Pancreas (tissue), 10 donors: ENCODE measurements at regions not wholly inside any gene's neighbourhood (a gene's known extent, or its start where the extent isn't known, plus 50 kb on each side); places are given as distances from the start of the nearest gene placed in this dataset.

Source experiments
- ATAC-seq, 4 donors: fragments of 200-7000 bp; cut with Tn5 transposase; one replicate each; pipeline versions ENCODE4 v1.8.0 to v1.9.1; 2020; ENCODE audit warnings: mild to moderate bottlenecking in 4 of 4, moderate library complexity in 4 of 4
- DNase-seq, 6 donors: peaks; one replicate each; pipeline ENCODE4 v3.0.0-alpha.2; 2020
- FAIRE-seq: peaks from 2 replicates; lab custom pipeline; 2012; peaks lifted over from hg19 to GRCh38; lab: Jason Lieb, UNC
- H3K27ac ChIP-seq, 4 donors: fragments of 200-600 bp; sonication (generic); 1 replicate in 3 of 4; 2 replicates in 1 of 4; pipeline versions ENCODE4 v1.5.0 to v1.8.0; 2020
- H3K27me3 ChIP-seq, 4 donors: fragments of 200-600 bp; one replicate each; pipeline ENCODE4 v1.8.0; 2021
- H3K36me3 ChIP-seq, 3 donors: fragments of 200-600 bp; sonication (generic) in 1 of 3; one replicate each; pipeline versions ENCODE4 v1.5.0 to v1.8.0; 2020 to 2021
- H3K4me1 ChIP-seq, 3 donors: fragments of 200-600 bp; one replicate each; pipeline ENCODE4 v1.8.0; 2021
- H3K4me3 ChIP-seq, 4 donors: fragments of 200-600 bp; sonication (generic) in 2 of 4; one replicate each; pipeline versions ENCODE4 v1.5.0 to v1.8.0; 2020 to 2021
- H3K9me3 ChIP-seq, 4 donors: fragments of 200-600 bp; one replicate each; pipeline ENCODE4 v1.8.0; 2021
- CTCF ChIP-seq, 4 donors: fragments of 200-600 bp; sonication (generic) in 3 of 4; IDR thresholded peaks; one replicate each; pipeline versions ENCODE4 v1.5.0 to v1.8.0; 2021; ENCODE audit warnings: antibody characterized with exemption in 4 of 4
- WGBS, 2 donors: extraction: QIAGEN DNeasy Blood & Tissue Kit; methylation state at CpG; one replicate each; pipeline ENCODE4 v1.1.7; 2013; 5-methylcytosine and 5-hydroxymethylcytosine counted together
- intact Hi-C, 3 donors: fragments of 100-400 bp; cut with DNase I; formaldehyde crosslinking; loops; one replicate each; pipeline versions ENCODE4 v1.11.1 to v1.14.2; 2022
- donor health status: healthy with polysubstance abuse.
- donor health status: DM: no; HTN: no; CAD: no; lungs with moderate emphysema.
- donor health status: DM: no; HTN: no; CAD: no.
- donor health status: control.
- donor health status: control.
- donor health status: Bipolar disorder and iron deficiency.
- donor health status: DM: yes; HTN: yes; CAD: no.
- donor health status: DM: no; HTN: no; CAD: no.
- donor health status: DM: no; HTN: no; CAD: no.
- donor health status: DM: yes; HTN: yes; CAD: no.

- intact Hi-C loops = no loop called here
- H3K27me3 ChIP-seq = no peaks in the 10 kb centered on the region
- H3K9me3 ChIP-seq = no peaks in the 10 kb centered on the region
- no peak for TF ChIP-seq CTCF (IDR thresholded peaks at IDR 0.05)
- no peak overlapping the region for H3K27ac ChIP-seq
- ATAC-seq (no peak), DNase-seq (peak in 1 of 6 donors; percentile 30), FAIRE-seq (no peak)
- H3K4me3 ChIP-seq = no peak overlapping the region
- no peaks in the 10 kb centered on the region for H3K4me1 ChIP-seq
- no peaks in the 10 kb centered on the region for H3K36me3 ChIP-seq
- 93 to 94% methylated on average over 14 of the region's 14 CpGs for WGBS, 2 donors
These were observed 61.8 kb downstream of the SHANK2 start for GRCh38 chr11:71190551-71190950.

- TF ChIP-seq CTCF (IDR thresholded peaks at IDR 0.05) = no peak
- no peaks in the 10 kb centered on the region for H3K36me3 ChIP-seq
- no peak overlapping the region for H3K4me3 ChIP-seq
- ATAC-seq (no peak), DNase-seq (peak in 1 of 6 donors; percentile 29), FAIRE-seq (no peak)
- intact Hi-C loops = no loop called here
- H3K27me3 ChIP-seq = no peaks in the 10 kb centered on the region
- H3K27ac ChIP-seq = no peak overlapping the region
- H3K4me1 ChIP-seq = no peaks in the 10 kb centered on the region
- H3K9me3 ChIP-seq = no peaks in the 10 kb centered on the region
- WGBS, 2 donors = 86 to 87% methylated on average over 14 of the region's 14 CpGs
These were observed 62.5 kb downstream of the SHANK2 start for GRCh38 chr11:71189768-71190315.

- no peaks in the 10 kb centered on the region for H3K36me3 ChIP-seq
- ATAC-seq (no peak), DNase-seq (peak in 1 of 6 donors; percentile 32), FAIRE-seq (no peak)
- H3K4me3 ChIP-seq = no peak overlapping the region
- intact Hi-C loops = no loop called here
- no peaks in the 10 kb centered on the region for H3K9me3 ChIP-seq
- H3K27ac ChIP-seq = no peak overlapping the region
- WGBS, 2 donors = 91 to 92% methylated on average over 19 to 20 of the region's 20 CpGs
- no peaks in the 10 kb centered on the region for H3K27me3 ChIP-seq
- no peak for TF ChIP-seq CTCF (IDR thresholded peaks at IDR 0.05)
- no peaks in the 10 kb centered on the region for H3K4me1 ChIP-seq
These were observed 63.2 kb downstream of the SHANK2 start for GRCh38 chr11:71188886-71189767.

- DNase-seq = peak in 1 of 6 donors; percentile 21
- no peak for FAIRE-seq
- TF ChIP-seq CTCF (IDR thresholded peaks at IDR 0.05) = no peak
- Histone ChIP-seq H3K4me1 (no peaks in the 10 kb centered on the region), H3K27me3 (no peaks in the 10 kb centered on the region), H3K9me3 (no peaks in the 10 kb centered on the region), H3K27ac (no peak overlapping the region), H3K36me3 (no peaks in the 10 kb centered on the region), H3K4me3 (no peak overlapping the region)
- intact Hi-C loops = no loop called here
- no peak for ATAC-seq
- WGBS, 2 donors = 86 to 93% methylated on average over 8 of the region's 8 CpGs
These were observed 64.3 kb downstream of the SHANK2 start for GRCh38 chr11:71188073-71188472.

GRCh38 chr11:71186806-71187205, 65.6 kb downstream of the SHANK2 start:
- DNase-seq = peak in 1 of 6 donors; percentile 6
- Histone ChIP-seq H3K4me1 (no peaks in the 10 kb centered on the region), H3K27ac (no peak overlapping the region), H3K4me3 (no peak overlapping the region), H3K9me3 (no peaks in the 10 kb centered on the region), H3K36me3 (no peaks in the 10 kb centered on the region), H3K27me3 (no peaks in the 10 kb centered on the region)
- ATAC-seq = no peak
- 87% methylated on average over 8 of the region's 8 CpGs for WGBS, 2 donors
- FAIRE-seq = no peak
- intact Hi-C loops = no loop called here
- TF ChIP-seq CTCF (IDR thresholded peaks at IDR 0.05) = no peak
